ENCODE measurements at regions not wholly inside any gene's neighbourhood (a gene's known extent, or its start where the extent isn't known, plus 50 kb on each side); places are given as distances from the start of the nearest gene placed in this dataset.

DNA sequence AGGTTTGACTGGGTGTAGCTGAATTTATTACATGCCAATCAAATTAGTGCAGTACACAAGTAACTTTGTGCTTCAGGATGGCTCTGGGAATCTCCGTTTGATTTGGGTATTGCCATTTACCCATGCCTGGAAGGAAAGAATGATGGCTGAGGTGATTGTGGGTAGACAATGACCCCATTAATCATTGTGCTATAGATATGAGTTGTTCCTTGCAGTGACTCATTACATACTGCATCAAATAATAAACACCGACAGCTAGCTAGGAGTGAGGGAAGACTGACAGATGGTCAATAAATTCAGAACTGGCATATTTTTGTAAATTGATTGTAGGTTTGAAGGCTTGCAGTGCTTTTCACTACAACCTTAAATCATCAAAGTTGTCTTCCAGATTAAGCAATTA is 1069.5 kb downstream of the DIAPH3 start:
- Histone ChIP-seq H3K4me1 (replicated peaks; ENCODE audit: insufficient read depth) (no peaks in the 10 kb centered on the region), H3K4me3 (no peak overlapping the region), H3K27ac (no peak overlapping the region), H3F3A (ENCODE audit: insufficient read depth, low read depth) (no peaks in the 10 kb centered on the region), H3K79me2 (ENCODE audit: low read depth) (no peaks in the 10 kb centered on the region), H3K27me3 (ENCODE audit: insufficient read depth, low read depth) (no peaks in the 10 kb centered on the region), H2AFZ (no peak overlapping the region), H3K9me3 (ENCODE audit: insufficient read depth, low read depth) (no peaks in the 10 kb centered on the region; the same call in 1 of the 2 replicates), H3K36me3 (ENCODE audit: low read depth) (no peaks in the 10 kb centered on the region), H3K9me2 (ENCODE audit: insufficient read depth) (no peaks in the 10 kb centered on the region), H3K4me2 (no peak overlapping the region), H4K20me1 (ENCODE audit: insufficient read depth) (no peaks in the 10 kb centered on the region)
- TF ChIP-seq, protein P1, sequence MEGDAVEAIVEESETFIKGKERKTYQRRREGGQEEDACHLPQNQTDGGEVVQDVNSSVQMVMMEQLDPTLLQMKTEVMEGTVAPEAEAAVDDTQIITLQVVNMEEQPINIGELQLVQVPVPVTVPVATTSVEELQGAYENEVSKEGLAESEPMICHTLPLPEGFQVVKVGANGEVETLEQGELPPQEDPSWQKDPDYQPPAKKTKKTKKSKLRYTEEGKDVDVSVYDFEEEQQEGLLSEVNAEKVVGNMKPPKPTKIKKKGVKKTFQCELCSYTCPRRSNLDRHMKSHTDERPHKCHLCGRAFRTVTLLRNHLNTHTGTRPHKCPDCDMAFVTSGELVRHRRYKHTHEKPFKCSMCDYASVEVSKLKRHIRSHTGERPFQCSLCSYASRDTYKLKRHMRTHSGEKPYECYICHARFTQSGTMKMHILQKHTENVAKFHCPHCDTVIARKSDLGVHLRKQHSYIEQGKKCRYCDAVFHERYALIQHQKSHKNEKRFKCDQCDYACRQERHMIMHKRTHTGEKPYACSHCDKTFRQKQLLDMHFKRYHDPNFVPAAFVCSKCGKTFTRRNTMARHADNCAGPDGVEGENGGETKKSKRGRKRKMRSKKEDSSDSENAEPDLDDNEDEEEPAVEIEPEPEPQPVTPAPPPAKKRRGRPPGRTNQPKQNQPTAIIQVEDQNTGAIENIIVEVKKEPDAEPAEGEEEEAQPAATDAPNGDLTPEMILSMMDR (conservative IDR thresholded peaks at IDR 0.05), result no peak
- TF ChIP-seq EZH2 (IDR thresholded peaks at IDR 0.05; ENCODE audit: low read depth), result no peak
- no TSS peak for BruUV-seq (replicated peaks)
- ChIA-PET CTCF (no interaction called here), POLR2A (ENCODE audit: unreplicated experiment) (no interaction called here)
- intact Hi-C loops (cut with micrococcal nuclease; ENCODE audit: unreplicated experiment), result no loop called here
- no peak for DNase-seq

GRCh38 chr13:59099182-59099974 is 1064.3 kb downstream of the DIAPH3 start:
- H3K4me1 ChIP-seq (replicated peaks; ENCODE audit: insufficient read depth), result no peaks in the 10 kb centered on the region
- H3K79me2 ChIP-seq (ENCODE audit: low read depth), result no peaks in the 10 kb centered on the region
- no peak overlapping the region for H3K27ac ChIP-seq
- no peak overlapping the region for H3K4me2 ChIP-seq
- DNase-seq, result no peak
- no peak overlapping the region for H3K4me3 ChIP-seq
- no peaks in the 10 kb centered on the region for H4K20me1 ChIP-seq (ENCODE audit: insufficient read depth)
- H2AFZ ChIP-seq, result no peak overlapping the region
- no peak for TF ChIP-seq EZH2 (IDR thresholded peaks at IDR 0.05; ENCODE audit: low read depth)
- TF ChIP-seq, protein P1 (conservative IDR thresholded peaks at IDR 0.05), result no peak
- no peaks in the 10 kb centered on the region for H3K36me3 ChIP-seq (ENCODE audit: low read depth)
- POLR2A ChIA-PET (ENCODE audit: unreplicated experiment), result no interaction called here
- BruUV-seq (replicated peaks), result no TSS peak
- H3K27me3 ChIP-seq (ENCODE audit: insufficient read depth, low read depth), result no peaks in the 10 kb centered on the region
- CTCF ChIA-PET, result no interaction called here
- H3K9me2 ChIP-seq (ENCODE audit: insufficient read depth), result no peaks in the 10 kb centered on the region
- H3F3A ChIP-seq (ENCODE audit: insufficient read depth, low read depth), result no peaks in the 10 kb centered on the region
- intact Hi-C loops (cut with micrococcal nuclease; ENCODE audit: unreplicated experiment), result no loop called here
- no peaks in the 10 kb centered on the region for H3K9me3 ChIP-seq (ENCODE audit: insufficient read depth, low read depth)

DNA sequence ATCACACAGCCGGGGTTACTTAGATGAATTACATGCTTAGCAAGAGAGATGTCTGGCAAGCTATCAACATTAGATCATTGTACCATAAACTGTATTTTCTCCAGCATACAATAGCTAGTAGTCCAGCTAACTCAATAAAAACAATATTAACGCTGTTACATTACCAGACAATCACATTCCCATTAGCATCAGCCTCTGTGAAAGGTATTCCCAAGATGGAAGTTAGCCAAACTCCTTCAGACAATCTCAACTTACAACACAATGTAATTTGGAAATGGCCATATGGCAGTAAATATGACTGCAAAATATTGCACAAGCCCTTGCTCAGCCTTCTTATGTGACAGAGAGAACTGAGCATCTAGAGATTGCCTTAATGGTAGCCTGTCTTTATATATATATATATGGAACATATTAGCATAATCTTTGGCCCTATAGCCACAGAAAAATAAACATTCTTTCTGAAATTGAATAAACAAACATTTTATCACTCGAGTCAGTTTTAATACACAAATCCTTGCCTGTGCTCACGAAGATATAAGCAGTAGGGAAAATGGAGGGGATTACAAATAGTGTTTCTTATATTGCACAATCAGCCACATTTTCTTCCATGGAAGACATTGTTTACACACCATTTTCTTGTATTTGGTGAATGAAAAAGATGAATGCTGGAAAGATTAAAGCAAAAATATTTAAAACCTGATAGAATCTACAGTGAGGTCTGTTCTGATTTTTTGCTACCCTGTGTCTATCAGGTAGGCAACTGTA is 1060.5 kb downstream of the DIAPH3 start:
- intact Hi-C loops (cut with micrococcal nuclease; ENCODE audit: unreplicated experiment), result no loop called here
- no TSS peak for BruUV-seq (replicated peaks)
- no peaks in the 10 kb centered on the region for H3K27me3 ChIP-seq (ENCODE audit: insufficient read depth, low read depth)
- no peaks in the 10 kb centered on the region for H3K36me3 ChIP-seq (ENCODE audit: low read depth)
- H3K79me2 ChIP-seq (ENCODE audit: low read depth), result no peaks in the 10 kb centered on the region
- no peak for DNase-seq
- no peaks in the 10 kb centered on the region for H3K9me2 ChIP-seq (ENCODE audit: insufficient read depth)
- ChIA-PET CTCF (no interaction called here), POLR2A (ENCODE audit: unreplicated experiment) (no interaction called here)
- no peak overlapping the region for H3K4me2 ChIP-seq
- H4K20me1 ChIP-seq (ENCODE audit: insufficient read depth), result no peaks in the 10 kb centered on the region
- TF ChIP-seq, protein P1 (conservative IDR thresholded peaks at IDR 0.05), result no peak
- no peak for TF ChIP-seq EZH2 (IDR thresholded peaks at IDR 0.05; ENCODE audit: low read depth)
- H3K4me1 ChIP-seq (replicated peaks; ENCODE audit: insufficient read depth), result no peaks in the 10 kb centered on the region
- no peak overlapping the region for H3K27ac ChIP-seq
- no peaks in the 10 kb centered on the region for H3F3A ChIP-seq (ENCODE audit: insufficient read depth, low read depth)
- no peaks in the 10 kb centered on the region for H3K9me3 ChIP-seq (ENCODE audit: insufficient read depth, low read depth)
- H3K4me3 ChIP-seq, result no peak overlapping the region
- no peak overlapping the region for H2AFZ ChIP-seq
